Upper lobe of left lung (tissue), 4 donors: ENCODE measurements at regions not wholly inside any gene's neighbourhood (a gene's known extent, or its start where the extent isn't known, plus 50 kb on each side); places are given as distances from the start of the nearest gene placed in this dataset.

Experiments used
- CTCF ChIP-seq, 6 experiments: fragments of 450-650 bp in 4 of 6; fragments of 200-600 bp in 2 of 6; sonication (generic) in 2 of 6; IDR thresholded peaks; one replicate each; pipeline ENCODE4 v1.5.1; 2016 to 2019; ENCODE audit warnings: antibody characterized with exemption in 6 of 6
- POLR2A ChIP-seq, 4 donors: fragments of 450-650 bp; IDR thresholded peaks; one replicate each; pipeline ENCODE4 v1.5.1; 2016 to 2017; ENCODE audit warnings: antibody characterized with exemption in 4 of 4, mild to moderate bottlenecking in 2 of 4
- POLR2AphosphoS5 ChIP-seq, 2 donors: sonication (generic); formaldehyde crosslinking; IDR thresholded peaks; one replicate each; pipeline ENCODE4 v1.5.1; 2017; ENCODE audit warnings: antibody characterized with exemption in 2 of 2

- no peak for TF ChIP-seq POLR2AphosphoS5 (IDR thresholded peaks at IDR 0.05)
- no peak for TF ChIP-seq CTCF (IDR thresholded peaks at IDR 0.05)
- TF ChIP-seq POLR2A (IDR thresholded peaks at IDR 0.05): no peak
Measured at GRCh38 chr3:18791182-18791581, 357.1 kb upstream of the KCNH8 start.
